A673 (cell line): ENCODE measurements at regions not wholly inside any gene's neighbourhood (a gene's known extent, or its start where the extent isn't known, plus 50 kb on each side); places are given as distances from the start of the nearest gene placed in this dataset.

Experiments
- BruUV-seq: library from RNA; stranded (reverse); fragments of 400-500 nt; replicated peaks from 2 replicates; lab custom pipeline; 2021; lab: Mats Ljungman, UMichigan
- CTCF ChIA-PET: fragments of 300-600 bp; sonication (Branson Sonifier 250); formaldehyde crosslinking; loops from one replicate; lab custom pipeline; 2022; ENCODE audit warnings: antibody characterized with exemption; lab: Charles Lee
- POLR2A ChIA-PET: fragments of 300-600 bp; sonication (Branson Sonifier 250); formaldehyde crosslinking; loops from one replicate; lab custom pipeline; 2022; ENCODE audit warnings: antibody characterized with exemption; ENCODE audit not compliant: low non-redundant PET; lab: Charles Lee
- DNase-seq: peaks from one replicate; pipeline ENCODE4 v3.0.0-alpha.2; 2015; ENCODE audit warnings: low spot score
- H3K27ac ChIP-seq: fragments of 200-600 bp; sonication (generic); 2 replicates; pipeline ENCODE4 v1.5.1; 2016; ENCODE audit warnings: mixed run types, low read depth, mild to moderate bottlenecking, mixed read lengths, antibody characterized with exemption, low read length; ENCODE audit not compliant: poor library complexity, severe bottlenecking
- H3K27me3 ChIP-seq: fragments of 200-600 bp; sonication (generic); replicated peaks from 2 replicates; pipeline ENCODE4 v1.6.1; 2017; ENCODE audit warnings: mixed run types, low read depth, mild to moderate bottlenecking, mixed read lengths, antibody characterized with exemption, low read length; ENCODE audit not compliant: insufficient read depth, poor library complexity
- H3K36me3 ChIP-seq: fragments of 200-600 bp; sonication (generic); 2 replicates; pipeline ENCODE4 v1.6.1; 2016; ENCODE audit warnings: mixed run types, mild to moderate bottlenecking, mixed read lengths, antibody characterized with exemption, low read length; ENCODE audit not compliant: insufficient read depth, poor library complexity, severe bottlenecking
- H3K4me1 ChIP-seq: fragments of 200-600 bp; sonication (generic); 2 replicates; pipeline ENCODE4 v1.6.1; 2017; ENCODE audit warnings: mixed run types, mild to moderate bottlenecking, mixed read lengths, antibody characterized with exemption, low read length; ENCODE audit not compliant: insufficient read depth, poor library complexity, severe bottlenecking
- H3K4me3 ChIP-seq: fragments of 200-600 bp; sonication (generic); 2 replicates; pipeline ENCODE4 v1.5.1; 2016; ENCODE audit warnings: low read depth, mixed run types, mild to moderate bottlenecking, mixed read lengths, low read length; ENCODE audit not compliant: poor library complexity, severe bottlenecking
- H3K9me3 ChIP-seq: fragments of 200-600 bp; sonication (generic); 2 replicates; pipeline ENCODE4 v1.6.1; 2016; ENCODE audit warnings: mixed run types, low read depth, mild to moderate bottlenecking, mixed read lengths, antibody characterized with exemption, low read length; ENCODE audit not compliant: poor library complexity, severe bottlenecking
- CTCF ChIP-seq: fragments of 300-800, 200-600 bp; sonication (generic); conservative IDR thresholded peaks from 2 replicates; pipeline ENCODE4 v1.5.1; 2017; ENCODE audit warnings: low read depth, mild to moderate bottlenecking, antibody characterized with exemption, low read length, moderate library complexity, mixed read lengths
- EZH2 ChIP-seq: fragments of 200-600 bp; sonication (generic); IDR thresholded peaks from 2 replicates; pipeline ENCODE4 v1.6.1; 2017; ENCODE audit warnings: borderline replicate concordance, low read depth, mild to moderate bottlenecking, mixed read lengths, antibody characterized with exemption, low read length; ENCODE audit not compliant: poor library complexity, severe bottlenecking
- intact Hi-C: fragments of 100-400 bp; cut with micrococcal nuclease; formaldehyde crosslinking; loops from one replicate; pipeline ENCODE4 v1.10.0; 2022; ENCODE audit not compliant: unreplicated experiment

DNA sequence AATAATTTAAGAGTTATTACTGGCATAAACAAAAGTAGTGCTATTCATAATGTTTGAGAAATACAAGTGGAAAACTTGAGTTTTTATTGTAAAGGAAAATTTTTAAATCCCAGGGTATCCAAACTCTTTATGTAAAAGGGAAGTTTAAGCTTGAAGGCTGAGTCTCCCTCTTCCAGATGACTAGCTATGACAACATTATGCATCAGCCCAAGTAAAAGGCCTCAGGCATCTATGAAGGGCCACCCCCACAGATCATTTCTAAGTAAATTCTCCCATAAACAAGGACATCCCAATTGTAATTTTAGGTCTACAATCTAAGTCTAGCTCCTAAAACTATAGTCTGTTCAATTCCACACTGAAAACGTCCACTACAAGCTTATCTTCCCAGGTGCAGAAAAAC lies 166.2 kb upstream of the STEAP1 start:
- Histone ChIP-seq H3K27me3 (peaks cover 4% of the 10 kb centered on the region), H3K4me1 (no peaks in the 10 kb centered on the region), H3K9me3 (no peaks in the 10 kb centered on the region), H3K36me3 (no peaks in the 10 kb centered on the region), H3K27ac (no peak overlapping the region), H3K4me3 (no peak overlapping the region)
- BruUV-seq = no TSS peak
- no peak for DNase-seq
- intact Hi-C loops = no loop called here
- POLR2A ChIA-PET = no interaction called here
- TF ChIP-seq CTCF = no peak
- TF ChIP-seq EZH2 = no peak
- CTCF ChIA-PET = no interaction called here

DNA sequence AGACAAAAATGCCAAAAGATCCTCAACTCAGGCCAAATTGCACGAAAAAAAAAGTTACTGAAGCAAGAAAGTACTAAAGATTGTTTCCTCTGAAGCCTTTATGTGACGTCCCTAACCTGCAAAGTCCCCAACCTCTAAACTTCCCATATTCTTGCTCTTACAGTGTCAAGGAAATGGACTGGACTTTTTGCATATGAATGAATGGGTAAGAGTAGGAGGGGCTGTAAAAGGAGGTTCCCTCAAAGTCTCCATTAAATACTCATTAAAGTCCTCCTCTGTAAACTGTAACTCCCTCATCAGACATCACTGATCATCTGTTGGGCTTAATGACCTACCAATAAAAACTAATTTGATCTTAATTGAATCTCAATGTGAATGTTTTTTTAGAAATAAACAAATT lies 164.8 kb upstream of the STEAP1 start:
- no peak for DNase-seq
- H3K27me3 ChIP-seq = peaks cover 4% of the 10 kb centered on the region
- H3K36me3 ChIP-seq = no peaks in the 10 kb centered on the region
- H3K27ac ChIP-seq = no peak overlapping the region
- ChIA-PET POLR2A (no interaction called here), CTCF (no interaction called here)
- no peaks in the 10 kb centered on the region for H3K9me3 ChIP-seq
- H3K4me3 ChIP-seq = no peak overlapping the region
- H3K4me1 ChIP-seq = no peaks in the 10 kb centered on the region
- TF ChIP-seq CTCF (no peak), EZH2 (no peak)
- BruUV-seq = no TSS peak
- intact Hi-C loops = no loop called here

DNA sequence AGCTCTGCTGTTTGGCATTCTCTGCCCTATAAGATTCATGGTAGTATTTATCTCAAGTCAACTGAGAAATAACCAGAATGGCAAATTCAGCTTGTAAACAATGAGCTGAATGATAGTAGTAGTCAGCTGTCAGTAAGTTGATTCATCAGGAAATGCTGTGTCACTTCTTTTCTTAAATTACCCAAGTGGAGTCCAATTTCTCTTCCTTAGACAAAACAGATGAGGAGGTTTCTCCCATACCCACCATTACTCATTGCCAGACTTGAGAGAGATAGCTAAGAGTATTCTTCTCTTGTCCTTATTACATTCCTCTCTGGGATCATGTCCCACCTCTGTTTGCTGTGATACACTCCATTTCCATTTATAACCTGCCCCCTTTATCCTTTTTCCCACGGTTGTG lies 159.8 kb upstream of the STEAP1 start:
- no peak overlapping the region for H3K4me3 ChIP-seq
- no peak overlapping the region for H3K27ac ChIP-seq
- ChIA-PET POLR2A (interaction anchor here (0.6 kb wide), 1 partner anchor 517 kb away, joined by 3 read pairs; no protein-coding TSS in a partner anchor), CTCF (no interaction called here)
- BruUV-seq = no TSS peak
- DNase-seq = no peak
- H3K36me3 ChIP-seq = no peaks in the 10 kb centered on the region
- no peak for TF ChIP-seq CTCF
- H3K9me3 ChIP-seq = no peaks in the 10 kb centered on the region
- intact Hi-C loops = no loop called here
- peaks cover 4% of the 10 kb centered on the region for H3K27me3 ChIP-seq
- no peaks in the 10 kb centered on the region for H3K4me1 ChIP-seq
